Osteocyte (in vitro differentiated cells): ENCODE measurements at regions not wholly inside any gene's neighbourhood (a gene's known extent, or its start where the extent isn't known, plus 50 kb on each side); places are given as distances from the start of the nearest gene placed in this dataset.

ENCODE experiments used
- DNase-seq: peaks from one replicate; pipeline ENCODE4 v3.0.0; 2021; ENCODE audit warnings: mixed read lengths; ENCODE audit not compliant: unreplicated experiment; ENCODE audit errors: extremely low spot score
- H3K27ac Mint-ChIP-seq: one replicate; pipeline ENCODE4 v1.8.0; 2021; ENCODE audit warnings: mild to moderate bottlenecking, mixed read lengths; ENCODE audit not compliant: unreplicated experiment
- H3K27me3 Mint-ChIP-seq: one replicate; pipeline ENCODE4 v1.8.0; 2021; ENCODE audit warnings: mixed read lengths; ENCODE audit not compliant: unreplicated experiment
- H3K36me3 Mint-ChIP-seq: one replicate; pipeline ENCODE4 v1.8.0; 2021; ENCODE audit warnings: mixed read lengths; ENCODE audit not compliant: unreplicated experiment
- H3K4me1 Mint-ChIP-seq: one replicate; pipeline ENCODE4 v1.8.0; 2021; ENCODE audit warnings: mixed read lengths; ENCODE audit not compliant: unreplicated experiment
- H3K4me3 Mint-ChIP-seq: one replicate; pipeline ENCODE4 v1.8.0; 2021; ENCODE audit warnings: mild to moderate bottlenecking, moderate library complexity, mixed read lengths; ENCODE audit not compliant: unreplicated experiment
- H3K9me3 Mint-ChIP-seq: one replicate; pipeline ENCODE4 v1.8.0; 2021; ENCODE audit warnings: mixed read lengths; ENCODE audit not compliant: unreplicated experiment
- TF ChIP-seq, protein P1 (sequence below): fragments of 200-600 bp; sonication (generic); IDR thresholded peaks from 2 replicates; pipeline ENCODE4 v1.5.0; 2021; ENCODE audit warnings: antibody characterized with exemption, mild to moderate bottlenecking, moderate library complexity

DNA sequence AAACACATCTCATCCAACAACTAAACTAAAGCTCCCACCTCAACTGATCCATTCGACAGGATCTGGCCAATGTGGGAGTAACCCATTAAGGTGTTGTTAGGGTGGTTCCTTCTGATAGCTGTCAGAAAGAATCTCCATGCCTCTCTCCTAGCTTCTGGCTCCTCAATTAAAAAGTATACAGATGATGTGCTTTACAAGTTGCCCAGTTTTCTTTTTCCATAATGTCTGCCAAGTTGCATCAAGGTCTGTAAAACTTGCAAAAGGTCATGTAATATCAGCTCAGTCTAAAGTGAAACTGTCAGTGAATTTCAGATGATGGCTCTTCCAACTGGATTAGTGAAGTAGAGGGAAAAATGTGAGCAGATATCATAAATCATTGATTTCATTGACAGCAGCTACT is 191.8 kb downstream of the RAB28 start:
- TF ChIP-seq, protein P1, sequence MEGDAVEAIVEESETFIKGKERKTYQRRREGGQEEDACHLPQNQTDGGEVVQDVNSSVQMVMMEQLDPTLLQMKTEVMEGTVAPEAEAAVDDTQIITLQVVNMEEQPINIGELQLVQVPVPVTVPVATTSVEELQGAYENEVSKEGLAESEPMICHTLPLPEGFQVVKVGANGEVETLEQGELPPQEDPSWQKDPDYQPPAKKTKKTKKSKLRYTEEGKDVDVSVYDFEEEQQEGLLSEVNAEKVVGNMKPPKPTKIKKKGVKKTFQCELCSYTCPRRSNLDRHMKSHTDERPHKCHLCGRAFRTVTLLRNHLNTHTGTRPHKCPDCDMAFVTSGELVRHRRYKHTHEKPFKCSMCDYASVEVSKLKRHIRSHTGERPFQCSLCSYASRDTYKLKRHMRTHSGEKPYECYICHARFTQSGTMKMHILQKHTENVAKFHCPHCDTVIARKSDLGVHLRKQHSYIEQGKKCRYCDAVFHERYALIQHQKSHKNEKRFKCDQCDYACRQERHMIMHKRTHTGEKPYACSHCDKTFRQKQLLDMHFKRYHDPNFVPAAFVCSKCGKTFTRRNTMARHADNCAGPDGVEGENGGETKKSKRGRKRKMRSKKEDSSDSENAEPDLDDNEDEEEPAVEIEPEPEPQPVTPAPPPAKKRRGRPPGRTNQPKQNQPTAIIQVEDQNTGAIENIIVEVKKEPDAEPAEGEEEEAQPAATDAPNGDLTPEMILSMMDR: no peak
- Mint-ChIP-seq H3K4me1 (peaks cover 6% of the 10 kb centered on the region), H3K27ac (no peak overlapping the region), H3K9me3 (peaks cover 14% of the 10 kb centered on the region), H3K27me3 (no peaks in the 10 kb centered on the region), H3K4me3 (no peak overlapping the region), H3K36me3 (no peaks in the 10 kb centered on the region)
- DNase-seq: no peak

DNA sequence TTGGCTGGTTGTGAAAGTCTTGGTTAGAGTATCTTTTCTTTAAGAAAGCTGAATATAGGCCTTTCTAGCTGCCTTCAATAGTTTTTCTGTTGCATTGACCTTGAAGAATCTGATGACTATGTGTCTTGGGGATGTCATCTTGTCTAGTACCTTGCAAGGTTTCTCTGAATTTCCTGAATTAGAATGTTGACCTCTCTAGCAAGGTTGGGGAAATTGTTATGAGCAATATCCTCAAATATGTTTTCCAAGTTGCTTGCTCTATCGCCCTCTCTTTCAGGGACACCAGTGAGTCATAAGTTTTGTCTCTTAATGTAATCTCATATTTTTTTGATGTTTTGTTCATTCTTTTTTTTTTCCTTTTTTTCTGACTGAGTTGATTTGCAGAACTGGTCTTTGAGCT is 194.7 kb downstream of the RAB28 start:
- Mint-ChIP-seq H3K36me3 (no peaks in the 10 kb centered on the region), H3K4me3 (no peak overlapping the region), H3K27ac (peak overlapping the region; percentile 1), H3K27me3 (no peaks in the 10 kb centered on the region), H3K9me3 (peaks cover 27% of the 10 kb centered on the region), H3K4me1 (peaks cover 6% of the 10 kb centered on the region)
- no peak for DNase-seq
- TF ChIP-seq, protein P1: no peak

DNA sequence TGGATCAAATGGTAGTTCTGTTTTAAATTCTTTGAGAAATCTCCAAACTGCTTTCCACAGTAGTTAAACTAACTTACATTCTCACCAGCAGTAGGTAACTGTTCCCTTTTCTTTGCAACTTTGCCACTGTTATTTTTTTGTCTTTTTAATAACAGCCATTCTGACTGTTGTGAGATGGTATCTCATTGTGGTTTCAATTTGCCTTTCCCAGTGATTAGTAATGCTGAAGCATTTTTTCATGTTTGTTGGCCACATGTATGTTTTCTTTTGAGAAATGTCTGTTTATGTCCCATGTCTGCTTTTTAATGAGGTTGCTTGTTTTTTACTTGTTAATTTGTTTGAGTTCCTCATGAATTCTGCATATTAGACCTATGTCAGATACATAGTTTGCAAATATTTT is 198.8 kb downstream of the RAB28 start:
- no peaks in the 10 kb centered on the region for H3K36me3 Mint-ChIP-seq
- TF ChIP-seq, protein P1: no peak
- H3K27me3 Mint-ChIP-seq: no peaks in the 10 kb centered on the region
- no peak overlapping the region for H3K4me3 Mint-ChIP-seq
- H3K9me3 Mint-ChIP-seq: peaks cover 27% of the 10 kb centered on the region
- DNase-seq: no peak
- peaks cover 6% of the 10 kb centered on the region for H3K4me1 Mint-ChIP-seq
- no peak overlapping the region for H3K27ac Mint-ChIP-seq

DNA sequence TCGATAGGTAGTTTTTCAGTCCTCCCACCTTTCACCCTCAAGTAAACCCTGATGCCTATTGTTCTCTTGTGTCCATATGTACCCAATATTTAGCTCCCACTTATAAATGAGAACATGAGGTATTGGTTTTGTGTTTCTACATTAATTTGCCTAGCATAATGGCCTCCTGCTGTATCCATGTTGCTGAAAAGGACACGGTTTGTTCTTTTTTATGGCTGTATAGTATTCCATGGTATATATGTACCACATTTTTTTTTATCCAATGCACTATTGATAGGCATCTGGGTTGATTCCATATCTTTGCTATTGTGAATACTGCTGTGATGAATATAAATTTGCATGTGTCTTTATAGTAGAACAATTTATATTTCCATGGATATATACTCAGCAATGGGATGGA is 199.2 kb downstream of the RAB28 start:
- Mint-ChIP-seq H3K36me3 (no peaks in the 10 kb centered on the region), H3K27ac (no peak overlapping the region), H3K4me1 (peaks cover 6% of the 10 kb centered on the region), H3K4me3 (no peak overlapping the region), H3K27me3 (no peaks in the 10 kb centered on the region), H3K9me3 (peaks cover 27% of the 10 kb centered on the region)
- TF ChIP-seq, protein P1: no peak
- DNase-seq: no peak

DNA sequence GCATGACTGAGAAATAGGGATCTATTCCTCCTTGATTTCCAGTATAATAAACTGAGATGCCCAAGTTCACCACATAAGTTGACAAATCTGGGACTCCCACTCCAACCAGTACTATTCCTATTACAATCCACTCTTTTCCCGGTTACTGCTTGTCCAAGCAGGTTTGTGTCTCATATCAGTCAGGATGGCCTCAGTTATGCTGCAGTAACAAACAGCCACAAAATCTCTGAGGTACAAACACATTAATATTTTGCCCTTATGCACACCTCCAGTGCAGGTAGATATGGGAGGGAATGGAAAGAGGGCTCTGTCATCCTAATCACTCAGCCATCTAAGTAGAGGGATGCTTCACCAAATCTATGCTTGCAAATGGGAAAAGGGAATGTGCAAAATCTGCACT is 207.8 kb downstream of the RAB28 start:
- H3K36me3 Mint-ChIP-seq: no peaks in the 10 kb centered on the region
- no peaks in the 10 kb centered on the region for H3K27me3 Mint-ChIP-seq
- H3K27ac Mint-ChIP-seq: no peak overlapping the region
- H3K4me3 Mint-ChIP-seq: no peak overlapping the region
- no peaks in the 10 kb centered on the region for H3K4me1 Mint-ChIP-seq
- DNase-seq: no peak
- H3K9me3 Mint-ChIP-seq: peaks cover 19% of the 10 kb centered on the region
- TF ChIP-seq, protein P1: no peak
